ENCODE measurements at regions not wholly inside any gene's neighbourhood (a gene's known extent, or its start where the extent isn't known, plus 50 kb on each side); places are given as distances from the start of the nearest gene placed in this dataset.

GRCh38 chr4:26077756-26078155 lies 163.7 kb downstream of the SMIM20 start:
- TF ChIP-seq, protein P1, sequence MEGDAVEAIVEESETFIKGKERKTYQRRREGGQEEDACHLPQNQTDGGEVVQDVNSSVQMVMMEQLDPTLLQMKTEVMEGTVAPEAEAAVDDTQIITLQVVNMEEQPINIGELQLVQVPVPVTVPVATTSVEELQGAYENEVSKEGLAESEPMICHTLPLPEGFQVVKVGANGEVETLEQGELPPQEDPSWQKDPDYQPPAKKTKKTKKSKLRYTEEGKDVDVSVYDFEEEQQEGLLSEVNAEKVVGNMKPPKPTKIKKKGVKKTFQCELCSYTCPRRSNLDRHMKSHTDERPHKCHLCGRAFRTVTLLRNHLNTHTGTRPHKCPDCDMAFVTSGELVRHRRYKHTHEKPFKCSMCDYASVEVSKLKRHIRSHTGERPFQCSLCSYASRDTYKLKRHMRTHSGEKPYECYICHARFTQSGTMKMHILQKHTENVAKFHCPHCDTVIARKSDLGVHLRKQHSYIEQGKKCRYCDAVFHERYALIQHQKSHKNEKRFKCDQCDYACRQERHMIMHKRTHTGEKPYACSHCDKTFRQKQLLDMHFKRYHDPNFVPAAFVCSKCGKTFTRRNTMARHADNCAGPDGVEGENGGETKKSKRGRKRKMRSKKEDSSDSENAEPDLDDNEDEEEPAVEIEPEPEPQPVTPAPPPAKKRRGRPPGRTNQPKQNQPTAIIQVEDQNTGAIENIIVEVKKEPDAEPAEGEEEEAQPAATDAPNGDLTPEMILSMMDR (IDR thresholded peaks at IDR 0.05), result no peak
- no peak for TF ChIP-seq POLR2A (IDR thresholded peaks at IDR 0.05)

Measured in tibial nerve (tissue), 3 donors.